NCI-H226 (cell line): ENCODE measurements at regions not wholly inside any gene's neighbourhood (a gene's known extent, or its start where the extent isn't known, plus 50 kb on each side); places are given as distances from the start of the nearest gene placed in this dataset.

Experiments
- DNase-seq: peaks from one replicate; pipeline ENCODE4 v3.0.0-alpha.2; 2015

GRCh38 chr3:181860235-181860634 lies 148.5 kb downstream of the SOX2 start:
- DNase-seq: no peak

DNA sequence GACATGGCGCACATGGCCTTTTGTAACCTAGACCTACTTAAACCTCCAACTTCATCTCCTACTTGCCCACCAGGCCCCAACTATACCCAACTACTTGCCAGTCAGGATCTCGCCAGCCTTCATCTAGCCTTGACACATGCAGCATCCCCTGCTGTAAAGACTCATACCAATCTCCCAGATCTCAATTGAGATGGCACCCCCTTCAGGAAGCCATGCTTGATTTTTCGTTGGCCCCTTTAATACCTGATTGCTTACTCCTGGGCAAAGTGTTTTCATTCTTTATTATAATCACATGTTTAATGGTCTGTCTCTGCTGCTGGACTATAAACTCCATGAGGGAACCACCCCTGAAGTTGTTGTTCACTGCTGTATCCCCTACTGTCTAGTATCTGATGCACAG lies 150.8 kb downstream of the SOX2 start:
- no peak for DNase-seq

- no peak for DNase-seq
Measured at GRCh38 chr3:181868576-181869082, 156.9 kb downstream of the SOX2 start.

DNA sequence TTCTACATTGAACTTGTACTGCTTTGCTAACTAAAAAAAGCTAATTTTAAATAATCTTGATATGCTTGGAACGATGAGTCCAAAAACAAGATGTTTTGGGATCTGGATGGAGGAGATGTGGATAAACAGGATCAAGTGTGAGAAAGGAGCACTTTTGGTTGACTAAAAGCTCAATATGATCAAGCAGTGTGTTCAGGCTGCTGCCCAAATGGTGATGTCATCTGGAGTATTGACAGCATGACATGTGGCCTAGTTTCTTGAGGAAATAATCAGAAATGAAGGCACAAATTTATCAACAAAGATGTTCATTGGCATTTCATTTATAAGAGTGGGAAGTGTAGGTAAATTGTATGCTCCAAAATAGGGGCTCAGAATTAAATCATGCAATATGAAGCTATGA lies 161.2 kb downstream of the SOX2 start:
- DNase-seq: no peak

DNA sequence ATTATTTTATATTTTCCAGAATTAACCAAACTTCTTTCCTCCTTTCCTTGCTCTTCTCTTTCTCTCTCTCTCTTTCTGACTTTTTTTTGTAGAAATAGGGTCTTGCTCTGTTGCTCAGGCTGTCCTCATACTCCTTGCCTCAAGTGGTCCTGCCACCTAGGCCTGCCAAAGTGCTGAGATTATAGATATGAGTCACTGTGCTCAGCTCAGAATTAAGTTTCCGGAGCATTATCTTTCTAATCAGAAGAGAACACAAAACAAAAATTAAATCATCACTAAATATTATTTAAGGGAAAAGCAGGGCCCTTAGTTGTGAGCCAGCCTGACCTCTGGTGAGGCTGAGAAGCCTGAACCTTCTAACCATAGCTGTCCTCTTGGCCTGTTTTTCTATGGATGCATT lies 168.2 kb downstream of the SOX2 start:
- DNase-seq: no peak

DNA sequence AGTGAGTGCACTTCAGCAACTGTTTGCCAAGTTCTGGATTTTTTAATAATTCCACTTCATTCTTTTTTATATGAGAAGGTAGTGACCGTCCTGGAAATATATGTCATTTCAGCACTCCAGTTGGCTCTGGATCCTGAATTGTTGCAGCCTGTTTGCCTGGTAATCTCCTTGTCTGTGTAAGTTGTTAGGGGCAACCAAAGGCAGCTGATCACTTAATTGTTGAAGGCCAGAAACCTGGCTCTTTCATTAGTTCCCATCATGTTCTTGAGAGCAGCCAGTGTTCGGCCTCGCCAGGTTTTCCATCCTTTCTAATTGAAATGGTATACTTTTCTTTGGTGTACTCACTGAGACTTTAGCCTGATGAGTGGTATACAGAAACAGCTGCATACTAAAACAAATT lies 168.6 kb downstream of the SOX2 start:
- DNase-seq: no peak

GRCh38 chr3:181881749-181882148 lies 170.0 kb downstream of the SOX2 start:
- no peak for DNase-seq

GRCh38 chr3:181885868-181886630 lies 174.3 kb downstream of the SOX2 start:
- DNase-seq: no peak

DNA sequence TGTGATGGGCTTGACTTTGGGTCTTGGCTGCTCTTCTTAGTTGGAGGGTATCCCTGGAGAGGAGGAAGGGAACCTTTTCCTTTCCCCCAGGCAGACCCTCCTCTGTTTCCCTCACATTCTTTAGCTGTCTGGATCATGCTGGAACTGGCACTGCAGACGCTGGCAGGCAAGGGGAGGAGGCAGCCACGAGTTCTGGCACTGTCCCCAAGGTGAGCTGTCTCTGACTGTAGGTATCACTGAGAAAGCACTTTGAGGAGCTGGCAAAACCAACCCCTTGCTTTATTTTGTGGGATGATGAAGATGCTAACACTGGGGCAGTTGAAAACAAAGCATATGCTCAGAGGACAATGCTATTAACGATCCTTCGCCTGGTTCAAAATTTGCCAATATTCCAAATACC lies 175.0 kb downstream of the SOX2 start:
- no peak for DNase-seq

GRCh38 chr3:181887685-181888084 lies 176.0 kb downstream of the SOX2 start:
- no peak for DNase-seq

DNA sequence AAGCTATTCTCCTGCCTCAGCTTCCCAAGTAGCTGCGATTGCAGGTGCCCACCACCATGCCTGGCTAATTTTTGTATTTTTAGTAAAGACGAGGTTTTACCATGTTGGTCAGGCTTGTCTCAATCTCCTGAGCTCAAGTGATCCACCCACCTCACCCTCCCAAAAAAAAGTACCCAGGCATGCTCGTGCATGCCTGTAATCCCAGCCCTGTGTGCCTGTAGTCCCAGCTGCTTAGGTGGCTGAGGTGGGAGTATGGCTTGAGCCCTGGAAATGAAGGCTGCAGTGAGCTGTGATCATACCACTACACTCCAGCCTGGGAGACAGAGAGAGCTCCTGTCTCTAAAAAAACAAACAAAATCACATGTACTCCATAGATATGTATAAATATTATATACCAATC lies 176.5 kb downstream of the SOX2 start:
- DNase-seq: no peak

DNA sequence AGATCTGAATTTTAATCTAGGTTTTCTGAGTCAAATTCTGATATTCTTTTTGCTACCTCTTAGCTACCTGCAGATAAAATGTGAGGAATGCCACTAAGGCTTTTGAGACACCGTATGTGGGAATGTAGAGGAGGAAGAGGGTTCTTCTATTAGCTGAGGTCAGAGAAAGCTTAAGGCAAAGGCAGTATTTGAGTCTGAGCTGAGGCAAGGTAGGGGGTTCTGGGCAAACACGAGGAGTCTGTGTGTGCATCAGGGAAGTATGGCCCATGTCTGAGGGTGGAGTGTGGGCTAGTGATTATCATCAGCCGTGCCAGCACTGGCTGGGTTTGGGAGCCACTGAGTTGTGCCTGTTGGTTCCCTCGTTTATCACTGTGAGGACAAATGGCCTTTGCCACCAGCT lies 181.1 kb downstream of the SOX2 start:
- no peak for DNase-seq

- DNase-seq: no peak
Measured at GRCh38 chr3:181896605-181897004, 184.9 kb downstream of the SOX2 start.

DNA sequence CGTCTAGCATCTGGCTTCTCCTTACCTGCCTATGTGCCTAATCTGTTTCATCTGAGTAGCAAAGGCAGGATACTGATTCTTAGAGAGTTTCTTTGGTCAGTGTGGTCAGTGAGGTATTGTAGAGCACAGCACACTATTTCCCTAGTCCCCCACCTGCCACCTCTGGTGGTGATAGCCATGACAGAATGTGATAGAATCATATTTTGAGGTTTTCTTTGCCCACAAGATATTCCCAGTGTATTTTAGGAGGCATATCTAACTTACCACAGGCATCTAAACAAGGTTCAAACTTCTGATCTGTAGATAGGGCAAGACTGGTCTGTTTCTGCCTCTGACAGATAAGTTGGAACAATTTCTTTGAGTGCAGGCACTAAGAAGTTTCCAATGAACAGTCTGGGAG lies 188.0 kb downstream of the SOX2 start:
- no peak for DNase-seq

GRCh38 chr3:181901626-181902025 lies 189.9 kb downstream of the SOX2 start:
- no peak for DNase-seq

GRCh38 chr3:181906338-181906737 lies 194.6 kb downstream of the SOX2 start:
- no peak for DNase-seq

GRCh38 chr3:181909241-181909640 lies 197.5 kb downstream of the SOX2 start:
- no peak for DNase-seq

DNA sequence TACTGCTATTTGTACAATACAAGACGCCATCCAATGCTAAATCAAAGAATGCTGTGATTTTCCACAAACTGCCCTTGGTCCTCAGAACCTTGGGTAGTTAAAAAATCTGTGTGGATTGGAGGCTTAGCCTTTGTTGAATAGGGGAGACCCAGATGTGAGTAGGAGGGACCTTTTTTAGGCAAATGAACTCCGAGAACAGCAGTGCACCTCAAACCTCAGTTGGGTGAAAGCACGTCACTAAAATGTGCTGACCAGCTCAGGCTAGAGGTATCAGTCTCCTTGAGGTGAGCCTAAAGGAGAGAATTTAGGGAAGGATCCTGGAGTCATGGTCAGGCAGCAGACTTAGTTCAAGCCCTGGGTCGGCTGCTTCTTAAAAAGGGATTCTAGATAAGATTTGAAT lies 200.7 kb downstream of the SOX2 start:
- no peak for DNase-seq

- DNase-seq: no peak
Measured at GRCh38 chr3:181913254-181913653, 201.5 kb downstream of the SOX2 start.

GRCh38 chr3:181915551-181915950 lies 203.8 kb downstream of the SOX2 start:
- no peak for DNase-seq

- no peak for DNase-seq
Measured at GRCh38 chr3:181916013-181916412, 204.3 kb downstream of the SOX2 start.

- DNase-seq: no peak
Measured at GRCh38 chr3:181917027-181917426, 205.3 kb downstream of the SOX2 start.

DNA sequence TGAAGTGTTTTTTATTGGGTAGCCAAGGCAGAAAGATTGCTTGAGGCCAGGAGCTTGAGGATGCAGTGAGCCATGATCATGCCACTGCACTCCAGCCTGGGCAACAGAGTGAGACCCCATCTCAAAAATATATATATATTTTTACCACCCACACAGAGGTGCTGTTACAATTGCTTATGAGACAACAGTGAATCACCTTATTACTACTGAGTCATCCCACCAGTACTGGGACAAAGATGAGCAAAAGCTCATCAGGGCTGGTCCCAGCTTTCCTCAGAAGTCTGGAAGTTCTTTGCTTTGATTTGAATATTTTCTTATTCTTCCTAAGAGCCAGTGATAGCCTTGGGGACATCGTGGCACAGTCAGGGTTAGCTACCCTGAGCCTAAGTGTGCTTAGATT lies 207.7 kb downstream of the SOX2 start:
- DNase-seq: no peak

DNA sequence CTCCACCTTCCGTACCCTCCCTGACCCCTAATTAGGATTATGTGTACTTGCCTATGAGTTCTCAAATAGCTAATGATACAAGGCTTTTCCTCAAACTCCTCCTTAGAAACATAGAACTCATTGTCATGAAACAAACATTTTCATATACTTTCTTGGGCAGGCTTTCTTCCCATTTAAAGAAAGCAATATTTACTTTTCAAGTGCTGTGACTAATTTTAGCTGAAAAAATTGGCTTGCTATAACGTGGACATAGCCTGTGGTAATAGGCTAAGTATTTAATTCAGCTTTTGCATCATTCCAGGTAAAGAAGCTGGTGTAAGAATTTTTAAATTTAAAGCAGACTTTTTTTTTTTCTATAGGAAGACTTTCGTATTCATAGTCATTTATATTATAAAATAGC lies 208.7 kb downstream of the SOX2 start:
- no peak for DNase-seq

DNA sequence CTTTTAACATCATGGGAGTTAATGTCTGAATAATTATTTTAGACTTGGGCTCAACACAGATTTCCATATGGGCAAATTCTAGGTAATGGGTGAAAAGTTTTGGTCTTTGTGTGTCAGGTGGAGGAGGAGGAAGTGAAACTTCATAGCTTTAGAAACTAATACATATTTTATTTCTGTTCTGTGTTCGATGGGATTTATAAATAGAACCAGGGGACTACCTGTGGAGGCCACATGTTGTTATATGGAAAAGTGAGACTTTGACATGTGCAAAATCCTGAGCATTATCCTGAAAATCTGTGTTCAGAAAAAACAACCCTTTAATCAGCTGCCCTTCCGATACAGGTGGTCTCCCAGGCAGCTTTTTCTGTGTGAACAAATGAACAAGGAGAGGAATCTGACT lies 209.5 kb downstream of the SOX2 start:
- no peak for DNase-seq
